ENCODE measurements at regions not wholly inside any gene's neighbourhood (a gene's known extent, or its start where the extent isn't known, plus 50 kb on each side); places are given as distances from the start of the nearest gene placed in this dataset.
"Not testable (repeated sequence)": the region's sequence is repeated elsewhere in the genome, so short reads cannot be mapped to it uniquely, and the experiment has no call there.

DNA sequence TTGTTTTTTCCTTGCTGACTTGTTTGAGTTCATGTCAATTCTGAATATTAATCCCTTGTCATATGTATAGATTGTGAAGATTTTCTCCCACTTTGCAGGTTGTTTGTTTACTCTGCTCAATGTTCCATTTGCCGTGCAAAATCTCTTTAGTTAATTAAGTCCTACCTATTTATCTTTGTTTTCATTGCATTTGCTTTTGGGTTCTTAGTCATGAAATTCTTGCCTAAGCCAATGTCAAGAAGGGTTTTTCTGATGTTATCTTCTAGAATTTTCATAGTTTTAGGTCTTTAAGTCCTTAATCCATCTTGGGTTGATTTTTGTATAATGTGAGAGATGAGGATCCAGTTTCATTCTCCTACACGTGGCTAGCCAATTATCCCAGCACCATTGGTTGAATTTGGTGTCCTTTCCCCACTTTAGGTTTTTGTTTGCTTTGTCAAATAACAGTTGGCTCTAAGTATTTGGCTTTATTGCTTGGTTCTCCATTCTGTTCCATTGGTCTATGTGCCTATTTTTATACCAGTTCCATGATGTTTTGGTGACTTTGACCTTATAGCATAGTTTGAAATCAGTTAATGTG lies 163.1 kb upstream of the PGR start:
- no peak for DNase-seq (ENCODE audit: low read depth, low spot score)

DNA sequence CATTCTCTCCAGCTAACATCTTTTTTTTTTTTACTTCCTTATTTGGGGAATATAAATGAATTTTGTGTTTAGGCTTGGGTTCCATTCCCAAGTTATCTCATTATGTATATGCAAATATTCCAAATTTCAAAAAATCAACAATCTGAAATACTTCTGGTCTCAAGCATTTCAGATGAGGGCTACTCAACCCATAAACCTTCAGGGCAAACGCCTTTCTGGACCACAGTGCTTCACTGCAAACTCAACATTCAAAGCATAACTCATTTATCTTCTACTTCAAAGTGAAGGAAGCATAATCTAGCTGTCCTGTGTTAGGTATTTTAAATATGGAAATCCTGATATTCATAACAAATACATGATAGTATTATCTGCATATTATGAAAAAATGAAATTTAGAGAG lies 161.7 kb upstream of the PGR start:
- DNase-seq (ENCODE audit: low read depth, low spot score): no peak

DNA sequence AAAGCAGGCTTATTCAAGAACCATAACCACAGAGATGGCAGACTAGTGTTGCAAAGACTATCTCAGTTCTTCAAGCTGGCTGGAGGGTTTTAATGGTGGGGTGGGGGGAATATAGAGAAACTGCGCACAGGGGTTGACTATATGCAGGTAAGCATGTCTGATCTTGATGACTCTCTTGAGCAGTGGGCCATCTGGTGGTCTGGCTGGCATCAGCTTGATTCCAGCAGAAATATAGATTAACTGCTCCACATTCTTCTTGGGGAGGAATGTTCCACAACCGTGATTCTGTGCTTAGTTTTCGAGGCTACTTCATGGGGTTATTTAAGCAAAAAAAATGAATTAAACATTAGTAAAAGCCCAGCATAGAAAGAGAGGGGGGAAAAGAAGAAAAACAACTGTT lies 158.8 kb upstream of the PGR start:
- no peak for DNase-seq (ENCODE audit: low read depth, low spot score)

DNA sequence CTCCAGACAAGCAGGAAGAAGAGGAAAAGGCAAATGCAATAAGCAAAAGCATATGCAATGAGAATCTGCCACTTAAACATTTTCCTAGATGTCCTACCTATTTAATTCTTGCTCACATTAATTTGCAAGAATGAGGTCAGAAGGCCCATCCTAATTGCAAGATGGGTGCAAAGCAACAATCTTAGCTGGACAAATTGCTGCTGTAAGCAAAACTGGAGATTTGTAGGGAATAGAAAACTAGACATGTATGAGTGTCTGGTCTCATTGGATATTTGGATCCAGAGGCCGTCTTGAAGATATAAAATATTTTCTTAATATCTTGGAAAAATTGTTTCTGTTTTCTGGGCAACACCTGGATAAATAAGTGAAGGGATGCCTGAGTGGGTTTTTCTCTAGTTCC lies 150.1 kb upstream of the PGR start:
- DNase-seq (ENCODE audit: low read depth, low spot score): no peak

DNA sequence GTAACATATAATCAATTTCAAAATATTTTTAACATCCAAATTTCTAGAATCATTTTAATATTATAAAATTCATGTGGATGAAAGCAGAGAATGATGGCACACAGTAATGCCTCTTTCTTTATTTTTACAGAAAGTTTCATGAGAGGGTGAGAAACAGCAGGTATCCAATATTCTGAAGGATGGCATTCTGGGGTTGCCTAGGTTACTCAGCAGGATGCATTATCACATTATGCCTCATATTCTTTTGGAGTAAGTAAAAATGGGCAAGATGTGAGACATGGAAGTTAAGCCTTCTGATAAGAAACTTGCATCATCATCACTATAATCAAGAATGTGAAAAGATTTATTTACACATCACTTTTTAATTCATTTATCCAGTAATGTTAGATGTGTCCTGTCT lies 148.7 kb upstream of the PGR start:
- DNase-seq (ENCODE audit: low read depth, low spot score): no peak

DNA sequence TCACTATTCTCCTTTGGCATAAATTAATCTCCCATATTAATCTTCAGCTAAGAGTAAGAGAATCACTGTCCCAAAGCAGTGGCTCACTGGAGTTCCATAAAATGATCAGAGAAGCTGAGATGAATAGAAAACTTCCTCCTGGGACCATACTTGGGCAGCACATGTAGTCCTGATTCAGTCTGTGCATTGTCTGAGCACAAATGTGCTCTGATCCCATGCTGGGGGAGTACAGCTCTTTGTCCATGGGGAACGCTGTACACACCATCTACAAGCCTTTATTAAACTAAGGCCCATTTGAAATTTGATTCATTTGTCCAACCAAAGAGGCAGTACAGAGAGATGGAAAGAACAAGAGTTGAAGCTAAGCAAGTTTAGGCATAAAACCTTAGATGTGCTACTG lies 147.4 kb upstream of the PGR start:
- DNase-seq (ENCODE audit: low read depth, low spot score): no peak

DNA sequence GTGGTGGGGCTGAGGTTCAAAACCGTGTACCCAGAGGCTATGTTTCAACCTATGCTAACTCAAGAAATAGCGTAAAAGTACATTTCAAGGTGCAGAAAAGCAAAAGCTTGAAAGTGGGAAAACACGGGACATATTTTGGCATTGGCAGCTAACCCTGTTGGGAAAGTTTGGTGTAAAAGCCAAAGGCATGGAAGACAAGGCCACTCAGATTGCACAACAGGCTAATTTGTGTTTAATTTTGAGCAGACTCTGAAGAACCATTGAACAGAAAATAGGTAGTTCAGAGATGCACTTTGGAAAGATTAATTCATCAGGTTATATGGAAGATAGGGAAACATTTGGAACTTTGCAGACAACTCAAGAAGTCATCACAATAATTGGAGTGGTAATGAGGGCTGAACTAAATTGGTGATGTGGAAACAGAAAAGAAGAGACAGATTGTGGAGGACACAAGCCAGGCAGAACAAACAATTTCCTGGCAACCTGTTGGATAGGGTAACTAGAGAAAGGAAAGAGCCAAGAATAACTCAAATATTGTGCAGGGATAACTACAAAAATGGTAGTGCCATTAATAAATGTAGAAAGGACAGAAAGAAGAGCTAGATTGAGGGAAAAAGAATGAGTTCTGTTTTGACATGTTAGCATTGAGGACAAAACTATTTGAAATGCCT lies 140.5 kb upstream of the PGR start:
- no peak for DNase-seq (ENCODE audit: low read depth, low spot score)

DNA sequence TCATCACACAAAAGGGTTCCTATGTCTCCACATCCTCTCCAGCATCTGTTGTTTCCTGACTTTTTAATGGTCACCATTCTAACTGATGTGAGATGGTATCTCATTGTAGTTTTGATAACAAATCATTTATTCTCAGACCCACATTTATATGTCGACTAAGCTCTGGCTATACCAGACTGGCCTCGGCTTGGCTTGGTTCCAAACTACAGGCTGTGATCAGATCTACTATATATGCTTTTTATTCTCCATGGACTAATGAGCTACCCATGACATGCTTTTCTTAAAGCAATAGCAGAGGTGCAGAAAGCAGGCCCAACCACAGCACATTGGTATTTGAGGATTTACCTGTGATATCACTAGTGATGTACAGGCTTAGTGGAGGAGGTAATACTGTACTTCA lies 139.8 kb upstream of the PGR start:
- no peak for DNase-seq (ENCODE audit: low read depth, low spot score)

DNA sequence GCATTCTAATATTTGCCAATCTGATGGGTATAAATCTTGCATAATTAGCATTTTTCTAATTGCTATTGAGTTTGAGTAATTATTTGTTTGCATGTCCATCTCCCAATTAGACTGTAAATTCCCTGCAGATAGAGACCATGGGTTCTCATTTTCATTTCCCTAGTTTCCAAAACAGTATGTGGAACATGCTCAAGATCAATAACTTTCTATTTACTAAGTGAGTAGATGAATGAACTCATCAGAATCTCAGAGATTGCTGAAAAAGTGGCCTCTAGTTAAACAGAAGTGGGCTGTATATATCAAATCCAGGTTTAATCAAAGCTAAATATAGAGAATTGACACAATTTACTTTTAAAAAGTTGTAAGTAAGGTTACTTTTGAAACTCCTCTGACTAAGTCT lies 138.0 kb upstream of the PGR start:
- no peak for DNase-seq (ENCODE audit: low read depth, low spot score)

DNA sequence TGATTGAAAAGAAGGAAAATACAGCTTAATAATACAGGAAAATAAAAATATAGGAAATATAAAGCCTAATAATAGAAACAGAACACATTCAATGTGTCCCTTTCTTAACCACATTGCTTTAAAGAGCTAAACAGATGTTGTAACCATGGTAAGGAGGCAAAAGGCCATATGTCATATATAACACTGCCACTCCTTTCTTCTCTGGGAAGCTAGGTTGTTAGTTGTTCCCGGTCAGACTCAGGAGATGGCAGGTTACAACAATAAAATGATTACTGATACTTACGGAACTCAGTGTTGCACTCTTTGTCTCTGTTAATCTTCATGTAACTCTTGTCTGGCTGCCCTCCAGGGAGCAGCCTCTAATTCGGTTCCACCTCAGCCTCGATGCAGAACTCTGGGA lies 134.7 kb upstream of the PGR start:
- DNase-seq (ENCODE audit: low read depth, low spot score): no peak

DNA sequence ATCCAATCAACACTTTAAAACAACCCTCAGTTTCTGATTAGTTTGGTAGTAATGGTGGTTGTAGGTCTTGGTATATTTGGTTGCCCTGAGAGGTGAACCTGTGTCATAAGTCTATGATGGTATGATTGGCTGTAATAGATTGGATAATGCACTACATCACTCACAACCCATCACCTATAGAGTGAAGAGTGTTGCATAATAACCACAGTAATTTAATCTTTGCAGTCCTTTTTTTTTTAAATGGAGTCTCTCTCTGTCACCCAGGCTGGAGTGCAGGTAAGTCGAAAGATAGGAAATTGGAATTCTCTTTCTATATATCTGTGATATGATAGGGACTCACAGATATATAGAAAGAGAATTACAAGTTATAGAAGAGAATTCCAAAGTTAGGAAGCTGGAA lies 133.4 kb upstream of the PGR start:
- DNase-seq (ENCODE audit: low read depth, low spot score): no peak

DNA sequence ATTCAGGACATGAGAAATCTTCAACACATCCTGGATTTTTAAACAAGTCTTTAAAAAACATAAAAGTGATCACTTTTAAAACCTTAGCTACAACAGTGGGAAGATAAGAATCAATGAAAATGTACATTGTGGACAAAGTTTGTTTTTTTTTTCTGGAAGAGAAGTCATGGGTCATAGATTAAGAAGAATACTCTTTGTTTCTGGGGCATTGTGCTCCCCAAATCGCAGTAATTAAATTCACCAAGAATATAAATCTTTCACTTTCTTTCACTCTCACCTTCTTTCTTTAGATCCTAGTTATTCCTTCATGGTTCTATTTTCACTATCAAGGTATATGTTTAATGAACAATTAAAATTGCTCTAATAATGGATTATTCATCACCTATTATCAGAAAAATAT lies 132.6 kb upstream of the PGR start:
- DNase-seq (ENCODE audit: low read depth, low spot score): no peak

DNA sequence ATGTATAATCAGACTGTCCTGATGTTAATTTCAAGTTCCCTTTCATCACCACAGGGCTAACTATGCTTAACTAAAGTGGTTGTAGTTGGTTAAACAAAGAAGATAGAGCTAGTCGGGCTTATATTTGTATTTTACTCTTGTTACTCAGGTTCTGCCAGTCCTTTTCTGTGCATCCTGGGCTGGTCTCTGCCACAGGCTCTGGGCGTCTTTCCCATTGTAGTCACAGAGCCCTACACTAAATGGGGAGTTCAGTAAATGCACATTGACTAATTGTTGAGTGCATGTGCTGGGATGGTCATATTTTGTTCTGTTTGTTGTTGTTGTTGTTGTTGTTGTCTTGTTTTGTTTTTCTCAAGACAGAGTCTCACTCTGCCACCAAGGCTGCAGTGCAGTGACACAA lies 125.4 kb upstream of the PGR start:
- no peak for DNase-seq (ENCODE audit: low read depth, low spot score)

DNA sequence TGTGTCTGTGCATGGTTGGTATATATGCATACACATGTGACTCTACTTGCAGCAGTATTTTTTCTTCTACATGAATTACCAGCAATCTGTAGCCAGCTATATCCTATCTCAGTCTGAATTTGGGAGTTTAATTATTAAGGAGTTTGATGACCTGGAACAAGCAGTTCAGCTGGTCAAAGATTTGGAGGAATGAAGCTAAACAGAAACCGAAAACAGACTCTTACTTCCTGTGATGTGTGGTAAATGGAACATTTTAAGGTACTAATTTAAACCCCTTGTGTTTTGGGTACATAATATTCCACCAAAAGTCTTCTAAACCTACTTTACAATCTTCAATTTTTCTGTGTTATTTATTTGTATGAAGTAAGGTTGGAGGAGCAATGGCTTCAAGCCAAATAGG lies 124.4 kb upstream of the PGR start:
- no peak for DNase-seq (ENCODE audit: low read depth, low spot score)

DNA sequence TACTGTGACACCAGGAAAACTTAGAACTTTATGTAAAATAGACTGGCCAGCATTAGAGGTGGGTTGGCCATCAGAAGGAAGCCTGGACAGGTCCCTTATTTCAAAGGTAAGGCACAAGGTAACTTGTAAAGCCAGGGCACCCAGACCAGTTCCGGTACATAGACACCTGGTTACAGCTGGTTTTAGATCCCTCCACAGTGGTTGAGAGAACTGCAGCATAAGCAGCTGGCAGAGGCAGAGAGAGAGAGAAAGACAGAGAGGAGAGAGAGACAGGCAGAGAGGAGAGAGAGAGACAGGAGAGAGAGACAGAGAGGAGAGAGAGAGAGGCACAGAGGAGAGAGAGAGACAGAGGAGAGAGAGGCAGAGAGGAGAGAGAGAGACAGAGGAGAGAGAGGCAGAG lies 116.0 kb upstream of the PGR start:
- DNase-seq (ENCODE audit: low read depth, low spot score): not testable (repeated sequence)

DNA sequence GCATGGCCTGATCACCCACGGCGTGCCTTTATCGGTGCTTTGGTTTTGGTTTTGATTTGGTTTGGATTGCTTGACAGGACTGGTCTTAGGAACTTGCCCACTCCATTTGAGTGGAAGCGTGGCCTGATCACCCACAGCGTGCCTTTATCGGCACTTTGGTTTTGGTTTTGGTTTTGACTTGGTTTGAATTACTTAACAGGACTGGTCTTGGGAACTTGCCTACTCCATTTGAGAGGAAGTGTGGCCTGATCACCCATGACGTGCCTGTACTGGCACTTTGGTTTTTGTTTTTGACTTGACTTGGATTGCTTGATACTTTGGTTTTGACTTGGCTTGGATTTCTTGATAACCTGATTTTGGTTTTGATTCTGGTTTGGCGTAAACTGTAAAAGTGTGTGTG lies 115.5 kb upstream of the PGR start:
- not testable (repeated sequence) for DNase-seq (ENCODE audit: low read depth, low spot score)

DNA sequence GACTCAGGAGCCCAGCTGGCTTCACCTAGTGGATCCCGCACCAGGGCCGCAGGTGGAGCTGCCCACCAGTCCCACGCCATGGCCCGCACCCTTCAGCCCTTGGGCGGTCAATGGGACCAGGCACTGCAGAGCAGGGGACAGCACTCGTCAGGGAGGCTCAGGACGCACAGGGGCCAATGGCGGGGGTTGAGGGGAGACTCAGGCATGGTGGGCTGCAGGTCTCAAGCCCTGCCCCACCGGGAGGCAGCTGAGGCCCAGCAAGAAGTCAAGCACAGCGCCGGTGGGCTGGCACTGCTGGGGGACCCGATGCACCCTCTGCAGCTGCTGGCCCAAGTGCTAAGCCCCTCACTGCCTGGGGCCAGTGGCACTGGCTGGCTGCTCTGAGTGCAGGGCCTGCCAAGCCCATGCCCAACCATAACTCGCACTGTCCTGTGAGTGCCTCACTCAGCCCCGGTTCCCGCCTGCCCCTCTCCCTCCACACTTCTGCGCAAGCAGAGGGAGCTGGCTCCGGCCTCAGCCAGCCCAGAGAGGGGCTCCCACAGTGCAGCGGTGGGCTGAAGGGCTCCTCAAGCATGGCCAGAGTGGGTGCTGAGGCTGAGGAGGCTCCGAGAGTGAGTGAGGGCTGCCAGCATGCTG lies 111.7 kb upstream of the PGR start:
- no peak for DNase-seq (ENCODE audit: low read depth, low spot score)

DNA sequence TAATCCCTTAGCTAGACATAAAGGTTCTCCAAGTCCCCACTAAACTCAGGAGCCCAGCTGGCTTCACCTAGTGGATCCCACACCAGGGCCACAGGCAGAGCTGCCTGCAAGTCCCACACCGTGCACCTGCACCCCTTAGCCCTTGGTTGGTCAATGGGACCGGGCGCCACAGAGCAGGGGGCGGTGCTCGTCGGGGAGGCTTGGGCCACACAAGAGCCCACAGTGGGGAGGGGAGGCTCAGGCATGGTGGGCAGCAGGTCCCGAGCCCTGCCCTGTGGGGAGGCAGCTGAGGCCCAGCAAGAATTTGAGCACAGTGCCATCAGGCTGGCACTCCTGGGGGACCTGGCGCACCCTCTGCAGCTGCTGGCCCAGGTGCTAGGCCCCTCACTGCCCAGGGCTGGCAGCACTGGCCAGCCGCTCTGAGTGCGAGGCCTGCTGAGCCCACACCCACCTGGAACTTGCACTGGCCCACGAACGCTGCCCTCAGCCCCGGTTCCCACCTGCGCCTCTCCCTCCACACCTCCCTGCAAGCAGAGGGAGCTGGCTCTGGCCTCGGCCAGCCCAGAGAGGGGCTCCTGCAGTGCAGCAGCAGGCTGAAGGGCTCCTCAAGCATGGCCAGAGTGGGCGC lies 101.7 kb upstream of the PGR start:
- not testable (repeated sequence) for DNase-seq (ENCODE audit: low read depth, low spot score)

DNA sequence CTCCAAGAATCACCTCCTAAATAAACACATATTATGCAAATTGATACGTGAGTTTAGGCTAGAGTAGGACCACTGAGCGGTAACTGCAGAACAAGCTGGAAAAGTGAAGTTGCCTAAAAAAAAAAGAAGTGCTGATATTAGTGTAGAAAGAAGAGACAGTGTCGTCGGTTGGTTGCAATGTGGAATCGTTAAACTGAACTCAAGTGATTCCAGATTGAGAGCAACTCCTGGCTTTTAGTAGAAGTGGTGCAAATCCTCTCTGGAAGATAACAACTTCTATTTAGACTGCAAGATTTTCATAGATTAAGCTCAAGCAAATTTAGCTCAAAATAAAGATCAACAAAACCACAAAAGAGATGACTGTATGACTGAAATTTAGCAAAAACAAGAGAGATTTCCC lies 97.0 kb upstream of the PGR start:
- DNase-seq (ENCODE audit: low read depth, low spot score): no peak

DNA sequence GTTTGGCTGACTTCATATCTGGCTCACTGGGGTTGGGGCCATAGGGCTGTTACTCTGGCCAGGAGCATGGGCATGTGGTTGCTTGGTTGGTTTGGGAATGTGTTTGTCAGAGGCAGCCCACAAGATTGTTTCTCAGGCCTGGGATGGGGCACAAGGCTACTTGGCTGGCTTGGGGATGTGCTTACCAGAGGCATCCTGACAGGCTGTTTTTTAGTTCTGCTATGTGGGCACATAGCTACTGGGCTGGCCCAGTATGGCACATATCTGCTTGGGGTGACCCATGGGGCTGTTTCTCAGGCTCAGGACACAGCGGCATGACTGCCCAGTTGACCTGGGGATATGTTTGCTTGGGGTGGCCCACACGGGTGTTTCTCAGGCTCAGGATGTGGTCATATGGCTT lies 94.6 kb upstream of the PGR start:
- DNase-seq (ENCODE audit: low read depth, low spot score): no peak

DNA sequence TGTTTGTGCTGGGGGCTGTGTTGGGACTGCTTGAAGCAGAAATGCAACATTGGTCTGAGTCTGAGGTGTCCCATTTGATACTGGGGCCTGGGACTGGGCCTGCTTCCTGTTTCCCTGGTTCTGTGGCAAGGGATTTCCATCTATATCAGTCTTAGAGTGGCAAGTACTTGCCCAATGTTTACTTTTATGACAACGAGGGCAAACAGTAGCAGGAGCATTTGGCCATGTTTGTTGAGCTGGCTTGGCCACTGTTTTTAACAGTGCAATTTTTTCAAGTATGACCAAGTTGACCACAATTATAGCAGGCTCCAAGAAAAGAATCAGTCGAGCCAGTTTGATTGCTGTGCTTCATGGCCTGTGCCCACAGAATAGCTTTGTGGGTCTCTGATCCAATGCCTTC lies 88.5 kb upstream of the PGR start:
- DNase-seq (ENCODE audit: low read depth, low spot score): not testable (repeated sequence)

DNA sequence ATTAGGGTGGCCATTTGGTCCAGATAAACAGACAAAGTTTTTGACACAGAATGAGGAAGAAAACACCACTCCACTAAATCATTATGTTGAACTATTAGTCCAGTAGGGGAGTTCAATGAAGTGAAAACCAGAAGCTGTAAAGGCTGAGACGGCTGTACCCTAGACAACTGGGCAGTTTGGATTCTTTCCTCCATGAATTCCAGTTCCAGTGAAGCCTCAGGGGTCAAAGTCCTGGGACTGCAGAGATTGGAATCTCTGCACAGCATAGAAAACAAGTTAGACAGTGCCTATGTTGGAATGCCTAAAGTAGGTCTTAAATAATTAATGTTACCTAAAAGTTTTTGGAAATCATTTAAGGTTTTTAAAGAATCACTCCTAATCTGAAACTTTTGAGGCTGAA lies 86.5 kb upstream of the PGR start:
- peak; percentile 5 for DNase-seq (ENCODE audit: low read depth, low spot score)

DNA sequence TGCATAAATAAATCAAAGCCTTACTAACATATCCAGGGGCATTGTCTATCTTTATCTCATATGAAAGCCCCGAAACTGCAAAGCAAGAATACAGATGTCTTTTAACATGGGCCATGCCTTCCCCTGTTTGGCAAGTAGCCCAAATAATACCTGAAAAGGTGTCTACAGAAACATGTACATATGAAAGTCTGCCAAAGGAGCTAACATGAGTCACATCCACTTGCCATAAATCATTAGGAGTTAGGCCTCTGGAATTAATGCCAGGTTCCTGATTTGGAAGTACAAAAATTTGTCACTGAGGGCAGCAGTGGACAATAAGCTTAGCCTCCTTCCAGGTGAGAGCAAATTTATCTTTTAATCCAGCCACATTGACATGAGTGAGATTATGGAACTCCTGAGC lies 85.5 kb upstream of the PGR start:
- no peak for DNase-seq (ENCODE audit: low read depth, low spot score)

All from ELF-1 (cell line).